SU-DHL-6 (cell line): ENCODE measurements at regions not wholly inside any gene's neighbourhood (a gene's known extent, or its start where the extent isn't known, plus 50 kb on each side); places are given as distances from the start of the nearest gene placed in this dataset.

ENCODE experiments used
- H2AFZ ChIP-seq: fragments of 200-600 bp; sonication (generic); 2 replicates; pipeline ENCODE4 v1.6.1; 2014; ENCODE audit warnings: low read depth, mild to moderate bottlenecking, moderate library complexity, mixed read lengths, antibody characterized with exemption, low read length; ENCODE audit not compliant: severe bottlenecking
- H3F3A ChIP-seq: fragments of 200-600 bp; shearing (Covaris generic); 2 replicates; pipeline ENCODE4 v1.6.0; 2016; ENCODE audit warnings: antibody characterized with exemption, mild to moderate bottlenecking; ENCODE audit not compliant: insufficient read depth
- H3K27ac ChIP-seq: fragments of 200-600 bp; sonication (generic); 2 replicates; pipeline ENCODE4 v1.5.1; 2016; ENCODE audit warnings: low read depth, mild to moderate bottlenecking, low read length, moderate library complexity, mixed read lengths
- H3K27me3 ChIP-seq: fragments of 200-600 bp; sonication (generic), shearing (Covaris generic); 2 replicates; pipeline ENCODE4 v1.6.0; 2014; ENCODE audit warnings: mild to moderate bottlenecking, low read length
- H3K36me3 ChIP-seq: fragments of 200-600 bp; sonication (generic); 2 replicates; pipeline ENCODE4 v1.6.1; 2014; ENCODE audit warnings: mild to moderate bottlenecking, low read length, mixed read lengths
- H3K4me2 ChIP-seq: fragments of 300-600, 200-600 bp; shearing (Covaris generic), sonication (generic); 2 replicates; pipeline ENCODE4 v1.6.0; 2014; ENCODE audit warnings: low read length, low read depth, mild to moderate bottlenecking; ENCODE audit not compliant: poor library complexity, severe bottlenecking
- H3K4me3 ChIP-seq: fragments of 200-600 bp; sonication (generic); 2 replicates; pipeline ENCODE4 v1.5.1; 2014; ENCODE audit warnings: antibody characterized with exemption, low read length, mild to moderate bottlenecking, mixed read lengths; ENCODE audit not compliant: insufficient read depth, poor library complexity, severe bottlenecking
- H3K79me2 ChIP-seq: fragments of 200-600 bp; sonication (generic); 2 replicates; pipeline ENCODE4 v1.6.1; 2014; ENCODE audit warnings: mild to moderate bottlenecking, low read length, moderate library complexity; ENCODE audit not compliant: insufficient read depth
- H3K9ac ChIP-seq: fragments of 200-600 bp; sonication (generic); 2 replicates; pipeline ENCODE4 v1.7.0; 2014; ENCODE audit warnings: mild to moderate bottlenecking, low read length
- H3K9me2 ChIP-seq: fragments of 200-600 bp; sonication (generic); replicated peaks from 2 replicates; pipeline ENCODE4 v1.6.1; 2014; ENCODE audit warnings: low read length; ENCODE audit not compliant: insufficient read depth
- H3K9me3 ChIP-seq: fragments of 200-600 bp; sonication (generic); 2 replicates; pipeline ENCODE4 v1.6.1; 2014; ENCODE audit warnings: low read length, mixed read lengths; ENCODE audit not compliant: insufficient read depth
- H4K20me1 ChIP-seq: fragments of 200-600 bp; sonication (generic); 2 replicates; pipeline ENCODE4 v1.6.1; 2014; ENCODE audit warnings: low read depth, mild to moderate bottlenecking, antibody characterized with exemption, low read length, moderate library complexity, mixed read lengths
- EZH2phosphoT487 ChIP-seq: fragments of 200-600 bp; sonication (generic), shearing (Covaris generic); conservative IDR thresholded peaks from 2 replicates; pipeline ENCODE4 v1.6.1; 2018; ENCODE audit warnings: mild to moderate bottlenecking, antibody characterized with exemption, low read length, moderate library complexity, mixed read lengths
- TF ChIP-seq, protein P1 (sequence below): fragments of 200-600 bp; sonication (generic); IDR thresholded peaks from one replicate; pipeline ENCODE4 v1.5.1; 2017; ENCODE audit warnings: antibody characterized with exemption, mild to moderate bottlenecking, low read length, moderate library complexity; ENCODE audit not compliant: insufficient read depth, poor library complexity, severe bottlenecking

GRCh38 chr15:94965593-94965992 is 734.2 kb downstream of the MCTP2 start:
- Histone ChIP-seq H3K9ac (no peak overlapping the region), H3F3A (no peaks in the 10 kb centered on the region), H3K9me2 (no peaks in the 10 kb centered on the region), H3K36me3 (no peaks in the 10 kb centered on the region), H3K79me2 (no peaks in the 10 kb centered on the region), H3K27ac (no peak overlapping the region), H3K4me3 (no peak overlapping the region), H3K4me2 (no peak overlapping the region), H3K27me3 (no peaks in the 10 kb centered on the region), H4K20me1 (no peaks in the 10 kb centered on the region), H2AFZ (no peak overlapping the region), H3K9me3 (no peaks in the 10 kb centered on the region)
- TF ChIP-seq, protein P1, sequence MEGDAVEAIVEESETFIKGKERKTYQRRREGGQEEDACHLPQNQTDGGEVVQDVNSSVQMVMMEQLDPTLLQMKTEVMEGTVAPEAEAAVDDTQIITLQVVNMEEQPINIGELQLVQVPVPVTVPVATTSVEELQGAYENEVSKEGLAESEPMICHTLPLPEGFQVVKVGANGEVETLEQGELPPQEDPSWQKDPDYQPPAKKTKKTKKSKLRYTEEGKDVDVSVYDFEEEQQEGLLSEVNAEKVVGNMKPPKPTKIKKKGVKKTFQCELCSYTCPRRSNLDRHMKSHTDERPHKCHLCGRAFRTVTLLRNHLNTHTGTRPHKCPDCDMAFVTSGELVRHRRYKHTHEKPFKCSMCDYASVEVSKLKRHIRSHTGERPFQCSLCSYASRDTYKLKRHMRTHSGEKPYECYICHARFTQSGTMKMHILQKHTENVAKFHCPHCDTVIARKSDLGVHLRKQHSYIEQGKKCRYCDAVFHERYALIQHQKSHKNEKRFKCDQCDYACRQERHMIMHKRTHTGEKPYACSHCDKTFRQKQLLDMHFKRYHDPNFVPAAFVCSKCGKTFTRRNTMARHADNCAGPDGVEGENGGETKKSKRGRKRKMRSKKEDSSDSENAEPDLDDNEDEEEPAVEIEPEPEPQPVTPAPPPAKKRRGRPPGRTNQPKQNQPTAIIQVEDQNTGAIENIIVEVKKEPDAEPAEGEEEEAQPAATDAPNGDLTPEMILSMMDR, result no peak
- no peak for TF ChIP-seq EZH2phosphoT487

DNA sequence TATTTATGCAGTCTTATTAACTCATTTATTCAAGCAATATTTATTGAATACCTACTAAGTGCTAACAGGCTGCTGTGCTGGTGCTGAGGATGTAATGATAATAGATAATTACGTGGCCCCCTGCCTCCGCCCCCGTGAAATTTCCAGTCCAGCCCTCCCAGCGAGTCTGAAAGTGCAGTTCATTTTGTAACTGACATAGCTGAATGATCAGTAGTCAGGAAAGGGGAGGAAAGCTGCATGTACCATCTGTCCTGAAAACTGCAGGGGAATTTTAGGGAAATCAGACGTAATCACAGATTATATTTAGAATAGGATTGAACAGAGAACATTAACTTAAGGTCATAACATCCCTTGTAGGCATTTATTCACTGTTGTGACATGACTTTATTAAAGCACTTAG is 736.8 kb downstream of the MCTP2 start:
- Histone ChIP-seq H3K27me3 (no peaks in the 10 kb centered on the region), H3K4me2 (no peak overlapping the region), H3K27ac (no peak overlapping the region), H3K36me3 (no peaks in the 10 kb centered on the region), H3K9ac (no peak overlapping the region), H3F3A (no peaks in the 10 kb centered on the region), H3K4me3 (no peak overlapping the region), H3K9me2 (no peaks in the 10 kb centered on the region), H4K20me1 (no peaks in the 10 kb centered on the region), H2AFZ (no peak overlapping the region), H3K9me3 (no peaks in the 10 kb centered on the region), H3K79me2 (no peaks in the 10 kb centered on the region)
- TF ChIP-seq, protein P1, result no peak
- TF ChIP-seq EZH2phosphoT487, result no peak

- TF ChIP-seq, protein P1, result no peak
- TF ChIP-seq EZH2phosphoT487, result no peak
- no peaks in the 10 kb centered on the region for H3K9me2 ChIP-seq
- no peaks in the 10 kb centered on the region for H3K79me2 ChIP-seq
- H4K20me1 ChIP-seq, result no peaks in the 10 kb centered on the region
- no peak overlapping the region for H3K27ac ChIP-seq
- no peak overlapping the region for H3K4me3 ChIP-seq
- H3K9ac ChIP-seq, result no peak overlapping the region
- H3K27me3 ChIP-seq, result no peaks in the 10 kb centered on the region
- no peak overlapping the region for H2AFZ ChIP-seq
- no peaks in the 10 kb centered on the region for H3K36me3 ChIP-seq
- H3K4me2 ChIP-seq, result no peak overlapping the region
- no peaks in the 10 kb centered on the region for H3K9me3 ChIP-seq
- no peaks in the 10 kb centered on the region for H3F3A ChIP-seq
Observed at GRCh38 chr15:94970096-94970495, 738.7 kb downstream of the MCTP2 start.

- Histone ChIP-seq H3K9me3 (no peaks in the 10 kb centered on the region), H3K4me2 (no peak overlapping the region), H3K27ac (no peak overlapping the region), H3K9me2 (no peaks in the 10 kb centered on the region), H3K4me3 (no peak overlapping the region), H3F3A (no peaks in the 10 kb centered on the region), H3K9ac (no peak overlapping the region), H3K36me3 (no peaks in the 10 kb centered on the region), H2AFZ (no peak overlapping the region), H3K79me2 (no peaks in the 10 kb centered on the region), H4K20me1 (no peaks in the 10 kb centered on the region), H3K27me3 (no peaks in the 10 kb centered on the region)
- TF ChIP-seq, protein P1, result no peak
- no peak for TF ChIP-seq EZH2phosphoT487
Observed at GRCh38 chr15:94970802-94971201, 739.4 kb downstream of the MCTP2 start.
